Globus pallidus (tissue), 1 donor: ENCODE measurements at regions not wholly inside any gene's neighbourhood (a gene's known extent, or its start where the extent isn't known, plus 50 kb on each side); places are given as distances from the start of the nearest gene placed in this dataset.

ENCODE experiments used
- DNase-seq: peaks from one replicate; pipeline ENCODE4 v3.0.0-alpha.2; 2015; ENCODE audit warnings: low spot score

DNA sequence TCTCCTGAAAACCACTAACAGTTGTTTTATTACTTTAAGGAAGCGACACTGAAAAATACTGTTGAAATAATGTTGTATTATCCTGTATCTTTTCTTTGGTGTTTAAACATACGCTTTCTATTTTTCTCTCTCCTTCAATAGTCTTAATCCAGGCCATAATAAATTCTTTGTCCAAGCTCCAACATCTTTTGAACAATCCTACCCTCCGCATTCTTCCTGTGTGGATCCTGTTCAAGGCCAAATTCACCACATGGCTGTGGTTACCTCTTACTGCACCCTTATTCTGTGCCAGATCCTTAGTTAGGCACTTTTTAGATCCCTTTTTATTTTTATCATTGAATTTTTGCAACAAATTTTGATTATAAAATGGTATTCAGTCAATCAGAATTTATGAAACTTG is 1691.5 kb downstream of the MAT2B start:
- DNase-seq: no peak

GRCh38 chr5:165201369-165201768 is 1696.0 kb downstream of the MAT2B start:
- no peak for DNase-seq

DNA sequence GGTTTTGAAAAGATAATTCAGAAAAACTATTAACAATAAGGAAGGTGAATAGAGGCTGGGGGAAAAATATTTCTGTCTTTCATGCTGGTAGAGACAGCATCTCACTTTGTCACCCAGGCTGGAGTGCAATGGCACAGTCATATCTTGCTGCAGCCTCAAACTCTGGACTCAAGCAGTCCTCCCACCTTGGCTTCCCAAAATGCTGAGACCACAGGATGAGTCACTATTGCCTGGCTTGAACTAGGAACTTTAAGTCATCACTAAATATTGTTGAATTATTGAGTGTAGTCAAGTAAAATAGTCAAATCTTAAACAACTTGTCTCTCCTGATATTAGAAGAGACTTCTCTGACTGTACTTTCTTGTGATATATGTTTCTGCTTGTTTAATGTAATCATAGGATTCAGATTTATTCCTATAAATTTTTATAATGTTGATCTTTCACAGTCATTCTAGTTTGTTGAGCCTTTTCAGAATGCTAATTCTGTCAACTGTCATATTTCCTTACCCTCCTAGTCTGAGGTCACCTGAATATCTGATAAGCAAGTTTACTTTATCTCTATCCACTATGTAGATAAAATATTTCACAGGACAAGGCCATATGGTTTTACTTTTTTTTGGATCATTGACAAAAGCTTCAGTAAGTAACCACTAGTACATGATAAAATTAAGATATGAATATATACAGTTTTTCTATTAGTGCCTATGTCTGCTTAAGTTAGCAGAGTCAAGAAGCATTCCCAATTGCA is 1696.5 kb downstream of the MAT2B start:
- DNase-seq: no peak

DNA sequence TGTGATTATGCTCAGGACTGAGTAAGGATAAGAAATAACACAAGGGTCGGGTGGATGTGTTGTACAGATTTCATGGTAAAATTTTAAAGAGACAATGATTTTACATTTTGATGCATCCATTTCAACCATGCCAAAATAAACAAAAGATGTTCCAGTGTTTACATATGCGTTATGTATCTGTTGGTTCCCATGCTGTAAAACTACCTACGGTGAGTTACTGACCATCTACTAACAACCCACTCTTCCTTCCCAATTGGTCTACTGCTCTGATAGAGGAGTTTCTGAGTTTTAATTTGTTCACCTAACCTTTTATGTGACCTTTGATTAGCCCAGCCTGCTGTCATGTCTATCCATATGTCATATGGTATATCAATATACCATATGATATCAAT is 1697.1 kb downstream of the MAT2B start:
- DNase-seq: no peak

GRCh38 chr5:165209101-165209727 is 1703.8 kb downstream of the MAT2B start:
- DNase-seq: peak; percentile 35

DNA sequence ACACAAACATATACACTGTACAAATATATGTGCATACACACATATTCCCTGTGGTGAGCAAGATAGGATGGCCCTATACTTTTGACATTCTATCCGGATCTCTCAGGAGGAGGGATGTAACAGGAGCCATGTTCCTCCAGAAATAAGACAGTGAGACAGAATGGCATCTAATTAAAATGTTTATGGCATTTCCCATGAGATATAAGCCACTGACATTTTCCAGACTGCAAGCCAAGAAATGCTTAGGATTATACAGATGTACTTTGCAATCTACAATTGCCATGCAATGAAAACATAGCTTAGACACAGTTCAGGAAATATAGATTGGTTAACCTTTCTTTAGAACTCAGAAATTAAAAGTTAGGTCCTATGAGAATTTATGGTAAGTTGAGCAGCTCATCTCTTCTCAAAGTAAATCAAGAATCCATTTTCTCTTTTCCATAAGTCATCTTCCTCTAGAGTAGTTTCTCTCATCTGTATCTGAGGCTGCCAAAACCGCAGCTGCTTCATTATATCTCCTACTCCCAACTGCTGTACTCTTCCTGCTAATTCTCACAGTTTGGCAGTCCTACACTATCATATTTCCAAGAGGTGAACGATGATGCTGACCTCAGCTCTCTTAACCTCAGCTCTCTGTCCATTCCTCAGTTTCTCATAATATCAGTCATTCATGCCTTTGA is 1719.1 kb downstream of the MAT2B start:
- DNase-seq: no peak

DNA sequence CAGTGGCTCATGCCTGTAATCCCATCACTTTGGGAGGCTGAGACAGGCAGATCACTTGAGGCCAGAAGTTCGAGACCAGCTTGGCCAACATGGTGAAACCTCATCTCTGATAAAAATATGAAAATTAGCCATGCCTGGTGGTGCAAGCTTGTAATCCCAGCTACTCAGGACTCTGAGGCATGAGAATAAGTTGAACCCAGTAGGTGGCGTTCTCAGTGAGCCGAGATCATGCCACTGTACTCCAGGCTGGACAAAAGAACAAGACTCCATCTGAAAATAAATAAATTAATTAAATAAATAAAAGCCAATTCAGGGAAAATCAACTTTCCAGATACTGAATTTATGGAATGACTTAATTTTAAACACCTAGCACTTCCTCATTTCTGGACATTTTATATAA is 1722.1 kb downstream of the MAT2B start:
- DNase-seq: no peak

- DNase-seq: no peak
These were observed 1722.8 kb downstream of the MAT2B start for GRCh38 chr5:165228184-165228583.

- no peak for DNase-seq
These were observed 1726.5 kb downstream of the MAT2B start for GRCh38 chr5:165231821-165232508.

- DNase-seq: no peak
These were observed 1727.2 kb downstream of the MAT2B start for GRCh38 chr5:165232509-165233028.

- DNase-seq: no peak
These were observed 1736.4 kb downstream of the MAT2B start for GRCh38 chr5:165241811-165242210.

DNA sequence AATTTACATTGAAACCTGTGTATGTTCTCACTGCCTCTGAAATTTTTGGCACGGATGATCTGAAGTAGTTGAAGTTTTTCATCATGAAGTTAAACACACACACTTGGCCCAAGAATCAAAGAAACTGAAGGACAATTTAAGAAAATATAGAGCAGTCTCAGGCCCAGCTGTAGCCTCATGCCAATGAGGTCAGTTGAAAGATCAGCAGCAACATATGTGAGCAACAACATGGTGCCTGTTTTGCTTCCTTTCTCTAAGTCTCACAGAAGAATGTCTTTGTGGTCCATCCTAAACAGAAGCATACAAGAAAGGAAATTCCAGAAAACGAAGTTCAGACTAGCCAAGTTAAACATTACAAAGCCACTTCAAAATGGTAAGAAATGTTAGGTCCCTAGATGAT is 1737.2 kb downstream of the MAT2B start:
- DNase-seq: no peak

DNA sequence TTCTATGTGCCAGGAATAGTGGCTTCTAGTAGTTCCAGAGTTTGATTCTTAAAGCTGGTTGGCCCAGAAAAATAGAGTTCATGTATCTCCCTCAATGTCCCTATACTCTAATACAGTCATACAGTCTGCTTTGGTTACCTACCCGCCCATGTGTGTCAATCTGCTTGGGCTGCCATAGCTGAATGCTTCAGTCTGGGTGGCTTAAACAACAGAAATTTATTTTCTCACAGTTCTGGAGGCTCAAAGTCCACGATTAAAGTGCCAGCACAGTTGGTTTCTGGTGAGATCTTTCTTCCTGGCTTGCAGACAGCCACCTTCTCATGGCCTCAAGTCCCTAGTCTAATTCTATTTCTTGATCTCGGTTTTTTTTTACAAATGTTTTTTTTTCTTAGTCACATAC is 1739.0 kb downstream of the MAT2B start:
- no peak for DNase-seq

DNA sequence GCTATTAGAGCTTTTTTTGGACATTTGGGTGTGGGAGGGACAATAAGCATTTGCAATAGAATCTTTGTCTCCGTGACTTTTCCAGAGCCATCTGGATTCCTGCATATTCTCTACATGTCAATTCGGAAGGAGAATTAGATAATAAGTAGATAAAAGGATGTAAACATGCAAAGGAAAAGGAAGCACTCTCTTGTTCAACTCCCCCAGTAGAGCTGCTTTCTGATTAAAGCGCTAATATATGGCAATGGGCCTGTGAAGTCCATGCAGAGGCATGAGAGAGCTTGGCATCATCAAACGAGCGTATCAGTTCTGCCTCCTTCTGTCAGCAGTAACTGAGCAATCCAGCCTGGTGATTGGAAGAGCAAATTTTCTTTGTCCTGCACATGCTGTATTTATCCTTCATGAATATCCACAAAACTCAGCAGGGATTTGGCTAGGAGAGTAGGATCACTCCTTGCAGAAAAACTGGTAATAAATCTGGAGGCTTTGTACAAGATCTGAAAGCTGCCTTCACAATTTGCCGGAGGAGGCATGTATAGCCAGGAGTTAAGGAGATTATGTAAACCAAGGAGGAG is 1752.9 kb downstream of the MAT2B start:
- no peak for DNase-seq

GRCh38 chr5:165260426-165260825 is 1755.0 kb downstream of the MAT2B start:
- no peak for DNase-seq

GRCh38 chr5:165263536-165263935 is 1758.1 kb downstream of the MAT2B start:
- no peak for DNase-seq

- no peak for DNase-seq
These were observed 1761.5 kb downstream of the MAT2B start for GRCh38 chr5:165266939-165267338.

DNA sequence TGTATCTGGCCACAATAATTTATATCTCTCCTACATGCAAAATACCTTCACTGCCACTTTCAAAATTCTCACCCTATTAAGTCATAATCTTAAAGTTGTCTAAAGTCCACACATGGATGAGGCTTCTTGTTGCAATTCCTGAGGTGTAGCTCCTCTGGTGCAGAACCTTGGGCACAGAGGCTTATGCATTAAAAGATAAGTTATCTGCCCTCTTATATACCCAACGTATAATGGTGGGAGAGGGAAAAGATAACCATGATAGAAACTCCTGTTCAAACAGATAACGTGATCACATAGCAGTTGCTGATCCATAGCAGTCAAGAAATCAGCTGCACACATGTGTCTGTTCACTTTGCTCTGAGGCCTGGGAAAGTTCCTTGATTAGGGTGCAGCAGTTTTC is 1767.0 kb downstream of the MAT2B start:
- DNase-seq: no peak

DNA sequence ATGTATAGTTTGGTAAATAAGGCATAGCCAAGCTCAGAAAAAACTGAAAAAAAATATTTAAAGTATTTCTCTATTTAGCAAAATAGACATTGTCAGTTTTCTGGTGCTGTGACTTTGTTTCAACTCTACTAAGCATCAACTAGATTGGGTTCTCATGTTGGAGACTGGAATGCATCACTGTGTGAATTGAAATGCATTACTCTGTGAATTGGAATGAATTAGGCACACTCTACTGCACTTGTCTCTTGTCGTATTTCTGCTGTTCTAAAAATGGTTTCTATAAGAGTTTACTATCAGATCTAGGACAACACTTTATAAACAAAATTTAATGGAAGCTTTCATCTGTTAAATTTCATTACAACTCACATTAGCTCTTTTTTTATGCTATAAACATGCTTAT is 1772.2 kb downstream of the MAT2B start:
- DNase-seq: no peak

GRCh38 chr5:165282491-165282890 is 1777.1 kb downstream of the MAT2B start:
- DNase-seq: no peak

DNA sequence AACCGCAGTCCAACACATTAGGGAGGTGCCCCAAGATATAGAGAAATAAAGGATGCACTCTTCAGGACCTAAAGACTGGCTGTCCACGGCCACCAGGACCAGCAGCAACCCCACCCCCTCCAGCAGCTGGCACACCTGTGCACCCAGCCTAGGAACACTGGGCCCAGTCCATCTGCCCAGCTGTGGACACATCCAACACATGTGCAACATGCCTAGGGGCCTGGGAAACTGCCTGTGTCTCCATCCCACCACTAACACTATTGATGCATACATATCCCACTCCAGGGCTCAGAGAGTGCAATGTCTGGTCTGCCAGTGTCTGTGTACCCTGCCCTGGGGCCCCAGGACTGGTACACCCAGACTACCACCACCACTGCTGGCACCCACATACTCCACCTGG is 1781.3 kb downstream of the MAT2B start:
- DNase-seq: no peak

DNA sequence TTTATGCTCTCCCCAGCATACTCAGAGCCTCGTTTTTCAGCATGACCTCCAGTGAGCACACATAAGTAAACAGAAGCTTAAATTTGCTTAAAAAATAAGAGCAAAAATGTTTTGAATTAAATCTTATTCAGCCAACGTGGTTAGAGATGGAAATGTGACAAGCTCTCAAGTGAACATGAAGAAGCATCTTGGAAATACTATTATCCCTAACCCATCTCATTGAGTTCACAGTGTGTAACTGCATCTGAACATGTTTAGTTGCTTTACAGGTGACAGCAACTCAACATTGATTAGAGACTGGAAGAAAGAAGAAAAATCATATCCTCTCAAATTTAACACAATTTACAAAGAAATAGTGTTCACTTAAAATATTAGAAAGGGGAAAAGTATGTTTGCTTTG is 1785.1 kb downstream of the MAT2B start:
- DNase-seq: no peak
